Endodermal cell (in vitro differentiated cells): ENCODE measurements at regions not wholly inside any gene's neighbourhood (a gene's known extent, or its start where the extent isn't known, plus 50 kb on each side); places are given as distances from the start of the nearest gene placed in this dataset.
"Not testable (repeated sequence)": the region's sequence is repeated elsewhere in the genome, so short reads cannot be mapped to it uniquely, and the experiment has no call there.

Experiments used
- DNase-seq: peaks from one replicate; pipeline ENCODE4 v3.0.0-alpha.2; 2017
- H3K27ac ChIP-seq: 2 replicates; pipeline ENCODE4 v1.5.1; 2013; ENCODE audit warnings: mild to moderate bottlenecking, low read depth, low read length, moderate library complexity
- H3K27me3 ChIP-seq: 2 replicates; pipeline ENCODE4 v1.6.1; 2013; ENCODE audit warnings: mild to moderate bottlenecking, low read length, moderate library complexity; ENCODE audit not compliant: insufficient read depth, control insufficient read depth, poor library complexity, severe bottlenecking
- H3K36me3 ChIP-seq: 2 replicates; pipeline ENCODE4 v1.7.0; 2013; ENCODE audit warnings: mild to moderate bottlenecking, low read length, moderate library complexity; ENCODE audit not compliant: control insufficient read depth, insufficient read depth
- H3K4me1 ChIP-seq: one replicate; pipeline ENCODE4 v1.7.0; 2013; ENCODE audit warnings: low read length; ENCODE audit not compliant: control insufficient read depth, insufficient read depth
- H3K4me3 ChIP-seq: 2 replicates; pipeline ENCODE4 v1.5.1; 2013; ENCODE audit warnings: mild to moderate bottlenecking, low read length, moderate library complexity
- H3K9ac ChIP-seq: 2 replicates; pipeline ENCODE4 v1.6.1; 2013; ENCODE audit warnings: mild to moderate bottlenecking, low read length, moderate library complexity; ENCODE audit not compliant: poor library complexity, severe bottlenecking; ENCODE audit errors: extremely low read depth
- H3K9me3 ChIP-seq: 2 replicates; pipeline ENCODE4 v1.6.1; 2013; ENCODE audit warnings: mild to moderate bottlenecking, low read length, moderate library complexity; ENCODE audit not compliant: control insufficient read depth
- H3K27ac Mint-ChIP-seq: 2 replicates; pipeline ENCODE4 v1.8.0; 2020; ENCODE audit warnings: mixed read lengths
- H3K27me3 Mint-ChIP-seq: 2 replicates; pipeline ENCODE4 v1.8.0; 2021; ENCODE audit warnings: mild to moderate bottlenecking, mixed read lengths; ENCODE audit not compliant: insufficient read depth
- H3K36me3 Mint-ChIP-seq: 2 replicates; pipeline ENCODE4 v1.8.0; 2020; ENCODE audit warnings: low read depth, mixed read lengths
- H3K4me1 Mint-ChIP-seq: 2 replicates; pipeline ENCODE4 v1.8.0; 2020; ENCODE audit warnings: mixed read lengths
- H3K4me3 Mint-ChIP-seq: 2 replicates; pipeline ENCODE4 v1.8.0; 2020; ENCODE audit warnings: mild to moderate bottlenecking, moderate library complexity, mixed read lengths
- H3K9me3 Mint-ChIP-seq: 2 replicates; pipeline ENCODE4 v1.8.0; 2020; ENCODE audit warnings: mild to moderate bottlenecking, mixed read lengths
- CTCF ChIP-seq: fragments of 200-600 bp; sonication (generic); conservative IDR thresholded peaks from 2 replicates; pipeline ENCODE4 v1.5.0; 2021; ENCODE audit warnings: antibody characterized with exemption, mild to moderate bottlenecking
- WGBS, 2 experiments: methylation state at CpG; one replicate each; pipeline versions ENCODE4 v1.1.5 to v1.1.7; 2013; ENCODE audit warnings: missing lambda C conversion rate in 2 of 2, mixed read lengths in 1 of 2; ENCODE audit not compliant: insufficient coverage in 1 of 2, insufficient read length in 1 of 2; 5-methylcytosine and 5-hydroxymethylcytosine counted together

GRCh38 chr14:105980224-105980623 is 453.8 kb downstream of the TMEM121 start:
- H3K9me3 ChIP-seq: peaks cover 56% of the 10 kb centered on the region
- no peak for TF ChIP-seq CTCF
- H3K27me3 ChIP-seq: no peaks in the 10 kb centered on the region
- H3K27me3 Mint-ChIP-seq: no peaks in the 10 kb centered on the region
- peaks cover 99% of the 10 kb centered on the region for H3K9me3 Mint-ChIP-seq
- no peak overlapping the region for H3K27ac Mint-ChIP-seq
- no peak for DNase-seq
- H3K4me3 ChIP-seq: no peak overlapping the region
- H3K4me3 Mint-ChIP-seq: no peak overlapping the region
- 70 to 72% methylated on average over 8 to 10 of the region's 10 CpGs for WGBS, 2 experiments
- no peaks in the 10 kb centered on the region for H3K36me3 Mint-ChIP-seq
- H3K4me1 Mint-ChIP-seq: no peaks in the 10 kb centered on the region
- no peak overlapping the region for H3K9ac ChIP-seq
- H3K36me3 ChIP-seq: no peaks in the 10 kb centered on the region
- no peak overlapping the region for H3K27ac ChIP-seq
- H3K4me1 ChIP-seq: no peaks in the 10 kb centered on the region

GRCh38 chr14:105981517-105982302 is 455.3 kb downstream of the TMEM121 start:
- H3K4me1 Mint-ChIP-seq, H3K27ac Mint-ChIP-seq, H3K27ac ChIP-seq, H3K4me1 ChIP-seq, H3K4me3 Mint-ChIP-seq, H3K27me3 ChIP-seq, H3K4me3 ChIP-seq, H3K9ac ChIP-seq, H3K36me3 Mint-ChIP-seq, H3K27me3 Mint-ChIP-seq, H3K36me3 ChIP-seq, DNase-seq: not testable (repeated sequence)
- 0 to 67% methylated on average over 1 to 6 of the region's 8 CpGs for WGBS, 2 experiments
- H3K9me3 Mint-ChIP-seq: peaks cover 98% of the 10 kb centered on the region
- H3K9me3 ChIP-seq: peaks cover 48% of the 10 kb centered on the region

- Mint-ChIP-seq H3K27ac (no peak overlapping the region), H3K4me1 (no peaks in the 10 kb centered on the region), H3K4me3 (no peak overlapping the region), H3K36me3 (no peaks in the 10 kb centered on the region), H3K27me3 (no peaks in the 10 kb centered on the region), H3K9me3 (peaks cover 97% of the 10 kb centered on the region)
- 87% methylated on average over 7 to 8 of the region's 8 CpGs for WGBS, 2 experiments
- no peak for DNase-seq
- Histone ChIP-seq H3K9me3 (peaks cover 49% of the 10 kb centered on the region), H3K27me3 (no peaks in the 10 kb centered on the region), H3K4me1 (no peaks in the 10 kb centered on the region), H3K36me3 (no peaks in the 10 kb centered on the region), H3K9ac (no peak overlapping the region), H3K27ac (no peak overlapping the region), H3K4me3 (no peak overlapping the region)
- no peak for TF ChIP-seq CTCF
Measured at GRCh38 chr14:105982664-105983063, 456.3 kb downstream of the TMEM121 start.

GRCh38 chr14:105986894-105987284 is 460.5 kb downstream of the TMEM121 start:
- no peaks in the 10 kb centered on the region for H3K36me3 Mint-ChIP-seq
- peaks cover 87% of the 10 kb centered on the region for H3K9me3 Mint-ChIP-seq
- no peaks in the 10 kb centered on the region for H3K4me1 ChIP-seq
- no peak for TF ChIP-seq CTCF
- H3K4me1 Mint-ChIP-seq: no peaks in the 10 kb centered on the region
- H3K27me3 Mint-ChIP-seq: no peaks in the 10 kb centered on the region
- H3K36me3 ChIP-seq: no peaks in the 10 kb centered on the region
- no peak overlapping the region for H3K4me3 Mint-ChIP-seq
- H3K27me3 ChIP-seq: no peaks in the 10 kb centered on the region
- H3K27ac Mint-ChIP-seq: no peak overlapping the region
- no peak overlapping the region for H3K9ac ChIP-seq
- DNase-seq: no peak
- WGBS, 2 experiments: 48 to 56% methylated on average over 1 to 2 of the region's 2 CpGs
- peaks cover 41% of the 10 kb centered on the region for H3K9me3 ChIP-seq
- no peak overlapping the region for H3K4me3 ChIP-seq
- no peak overlapping the region for H3K27ac ChIP-seq
